GM18861 (cell line): ENCODE measurements at regions not wholly inside any gene's neighbourhood (a gene's known extent, or its start where the extent isn't known, plus 50 kb on each side); places are given as distances from the start of the nearest gene placed in this dataset.

Experiments used
- ATAC-seq: cut with Tn5 transposase; IDR thresholded peaks from one replicate; pipeline ENCODE4 v1.9.1; 2021; ENCODE audit not compliant: unreplicated experiment

DNA sequence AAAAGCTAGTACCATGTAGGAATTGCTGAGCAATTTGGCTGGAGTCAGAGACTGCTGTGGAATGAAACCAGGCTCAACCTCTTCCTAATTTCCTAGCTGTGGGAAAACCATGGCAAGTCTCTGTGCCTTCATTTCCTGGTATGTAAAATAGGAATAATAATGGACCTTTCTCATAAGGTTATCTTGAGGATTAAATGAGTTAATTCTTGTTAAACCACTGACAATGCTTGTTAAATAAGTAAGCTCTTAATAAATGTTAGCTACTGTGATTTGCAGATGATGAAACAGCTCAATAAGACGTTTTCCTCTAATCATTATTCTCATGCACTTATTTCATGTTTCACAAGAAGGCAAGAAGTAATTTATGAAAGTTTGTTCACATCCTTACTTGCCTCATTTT lies 346.7 kb downstream of the RND3 start:
- no peak for ATAC-seq

DNA sequence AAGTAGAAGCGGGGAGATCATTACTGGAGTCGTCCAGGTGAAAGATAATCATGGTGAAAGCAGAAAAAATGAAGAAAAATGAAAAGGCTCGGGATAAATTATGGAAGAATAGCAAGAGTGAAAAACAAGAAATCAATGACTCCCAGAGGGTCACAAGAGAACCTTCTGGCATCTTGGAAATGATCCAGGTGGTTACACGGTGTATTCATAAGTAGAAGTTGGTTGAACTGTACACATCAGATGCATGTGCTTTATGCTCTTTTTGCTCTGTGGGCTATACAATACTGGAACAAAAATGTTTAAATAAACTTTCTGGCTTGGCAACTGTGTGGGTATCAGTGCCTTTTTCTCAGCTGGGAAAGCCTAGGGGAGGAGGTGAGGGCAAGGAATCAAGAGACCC lies 348.9 kb downstream of the RND3 start:
- no peak for ATAC-seq

DNA sequence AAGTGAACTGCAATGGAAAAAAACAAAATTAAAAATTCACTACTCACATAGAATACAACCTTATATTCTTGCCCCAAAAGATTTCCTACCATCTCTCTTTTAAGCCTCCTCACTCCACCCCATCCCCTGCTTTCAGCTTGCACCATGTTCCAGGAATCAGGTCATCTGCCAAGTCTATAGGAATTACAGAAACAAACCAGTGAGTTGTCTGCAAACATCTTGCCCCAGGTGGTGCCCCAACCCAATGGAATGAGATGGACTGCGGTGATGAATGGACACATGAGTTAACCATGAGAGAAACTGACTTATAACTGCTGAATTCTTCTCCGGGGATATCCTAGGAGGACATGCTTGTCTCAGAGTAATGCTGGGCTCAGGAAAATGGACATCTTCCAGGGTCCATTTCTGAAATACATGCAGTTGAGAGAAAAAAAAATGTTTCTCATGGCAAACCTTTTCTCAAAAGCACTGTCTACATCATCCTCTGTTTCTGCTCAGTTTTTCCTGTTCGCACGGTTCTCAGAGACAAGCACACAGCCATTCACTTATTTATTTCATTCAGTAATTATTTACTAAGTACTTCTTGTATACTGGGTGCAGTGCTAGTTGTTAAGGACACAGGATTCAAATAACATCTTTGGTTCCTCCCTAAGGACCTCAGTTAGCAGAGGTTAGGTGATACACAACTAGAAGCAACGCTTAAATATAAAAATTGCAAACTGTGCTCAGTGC lies 350.0 kb downstream of the RND3 start:
- no peak for ATAC-seq

DNA sequence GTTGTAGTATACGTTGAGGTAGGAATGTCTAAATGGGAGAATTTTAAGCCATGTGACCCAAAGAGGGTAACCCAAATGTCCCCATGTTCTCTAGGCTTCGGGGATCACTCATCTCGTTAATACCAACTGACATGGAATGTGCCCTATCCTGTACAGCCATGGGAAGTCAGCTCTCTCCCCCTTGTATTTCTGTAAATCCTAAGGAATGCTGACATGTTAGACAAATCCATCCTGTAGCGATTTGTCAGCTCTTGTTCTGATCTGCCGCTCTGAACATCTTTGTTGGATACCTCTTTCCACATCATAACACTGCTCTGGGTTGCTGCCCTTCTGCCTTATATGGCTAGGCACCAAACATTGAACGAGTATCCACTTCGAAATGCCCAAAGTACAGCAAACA lies 350.6 kb downstream of the RND3 start:
- no peak for ATAC-seq

DNA sequence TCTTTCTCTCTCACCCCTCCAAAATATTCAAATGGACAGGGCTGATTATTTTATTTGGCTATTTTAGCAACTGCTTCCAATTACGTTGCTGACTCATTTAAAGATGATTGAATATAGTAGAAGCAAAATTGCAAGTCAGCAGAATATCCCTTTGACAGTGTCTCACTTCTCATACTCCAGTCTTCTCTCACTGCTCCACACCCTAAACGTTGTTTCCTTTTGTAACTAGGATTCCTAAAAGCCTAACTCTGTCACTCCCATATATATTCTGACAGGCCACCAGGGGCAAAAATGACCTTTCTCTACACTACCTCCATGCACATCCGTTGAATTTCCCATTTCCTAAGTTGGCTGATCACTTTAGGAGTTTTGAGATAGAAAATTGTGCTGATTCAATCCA lies 351.1 kb downstream of the RND3 start:
- ATAC-seq = no peak

DNA sequence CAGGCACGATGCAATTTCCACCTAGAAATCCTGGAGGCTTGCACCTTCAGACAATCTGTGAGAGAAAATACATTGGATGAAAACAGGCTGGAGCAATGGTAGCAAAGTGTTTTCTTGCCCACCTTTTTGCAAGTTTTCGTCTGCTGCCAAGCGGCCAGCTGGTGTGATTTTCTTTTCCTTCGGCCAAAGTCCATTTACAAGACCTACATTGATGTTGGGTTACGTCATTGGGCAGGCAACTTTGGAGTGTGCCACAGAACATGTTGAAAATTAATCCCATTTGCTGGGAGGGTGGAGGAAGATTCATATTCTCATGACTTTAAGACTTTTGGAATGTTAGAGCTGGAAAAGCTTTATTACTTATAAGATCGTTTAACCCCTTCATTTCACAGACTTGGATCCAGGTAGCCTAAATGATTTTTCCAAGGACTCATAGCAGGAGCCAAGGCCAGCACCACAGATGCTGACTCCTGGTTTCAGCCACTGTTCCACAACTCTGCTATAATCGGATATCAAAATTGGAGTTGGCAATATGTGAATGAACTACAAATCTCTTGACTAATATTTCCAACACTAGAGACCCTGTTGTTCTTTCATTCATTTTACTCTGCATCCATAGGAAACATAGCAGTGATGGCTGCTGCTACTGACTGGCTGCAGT lies 352.1 kb downstream of the RND3 start:
- no peak for ATAC-seq

DNA sequence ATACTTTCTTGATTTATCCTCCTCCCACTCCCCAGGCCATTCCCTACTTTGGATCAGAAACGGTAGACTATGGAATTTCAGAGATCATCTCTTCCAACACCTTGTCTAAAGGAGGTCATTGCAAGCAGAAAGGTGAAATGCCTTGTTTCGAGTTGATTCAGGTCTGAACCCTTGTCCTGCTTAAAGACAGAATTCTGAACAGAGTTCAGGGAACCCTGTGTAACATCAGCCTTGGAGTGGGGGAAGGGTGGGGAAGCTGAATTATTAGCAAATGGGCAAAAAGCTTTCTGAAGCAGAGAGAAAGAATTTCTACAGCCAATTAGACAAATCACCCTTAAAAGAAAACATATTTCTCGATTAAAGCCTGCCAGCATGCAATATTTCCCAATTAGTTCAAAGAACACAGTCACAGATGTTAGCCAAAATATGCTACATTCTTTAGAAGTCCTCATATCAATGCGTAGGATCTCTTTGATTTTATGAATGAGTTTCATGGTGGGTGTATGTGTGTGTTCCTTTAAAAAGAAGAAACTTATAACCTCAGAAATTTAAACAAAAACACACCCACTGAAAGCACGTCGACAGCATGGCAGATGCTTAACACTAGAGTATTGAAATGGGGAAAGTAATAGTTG lies 353.1 kb downstream of the RND3 start:
- no peak for ATAC-seq

DNA sequence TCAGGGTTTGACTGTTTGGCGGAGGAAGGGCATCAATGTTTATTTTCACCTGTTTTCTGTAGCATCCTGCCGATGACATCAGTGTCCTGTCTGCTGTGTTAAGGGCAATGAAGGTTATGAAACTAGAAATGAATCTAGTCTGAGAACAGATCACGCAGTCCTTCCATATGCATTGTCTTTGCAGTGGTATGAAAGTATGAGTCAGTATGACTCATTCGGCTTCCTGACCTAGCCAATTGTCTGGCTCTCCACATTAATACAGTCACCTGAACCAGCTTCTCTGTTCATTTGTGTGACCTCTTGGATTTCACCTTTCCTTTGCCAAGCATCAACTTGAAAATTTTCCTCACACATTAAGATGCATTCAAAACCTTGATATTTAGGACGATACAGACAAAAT lies 353.8 kb downstream of the RND3 start:
- peak; percentile 97 for ATAC-seq

DNA sequence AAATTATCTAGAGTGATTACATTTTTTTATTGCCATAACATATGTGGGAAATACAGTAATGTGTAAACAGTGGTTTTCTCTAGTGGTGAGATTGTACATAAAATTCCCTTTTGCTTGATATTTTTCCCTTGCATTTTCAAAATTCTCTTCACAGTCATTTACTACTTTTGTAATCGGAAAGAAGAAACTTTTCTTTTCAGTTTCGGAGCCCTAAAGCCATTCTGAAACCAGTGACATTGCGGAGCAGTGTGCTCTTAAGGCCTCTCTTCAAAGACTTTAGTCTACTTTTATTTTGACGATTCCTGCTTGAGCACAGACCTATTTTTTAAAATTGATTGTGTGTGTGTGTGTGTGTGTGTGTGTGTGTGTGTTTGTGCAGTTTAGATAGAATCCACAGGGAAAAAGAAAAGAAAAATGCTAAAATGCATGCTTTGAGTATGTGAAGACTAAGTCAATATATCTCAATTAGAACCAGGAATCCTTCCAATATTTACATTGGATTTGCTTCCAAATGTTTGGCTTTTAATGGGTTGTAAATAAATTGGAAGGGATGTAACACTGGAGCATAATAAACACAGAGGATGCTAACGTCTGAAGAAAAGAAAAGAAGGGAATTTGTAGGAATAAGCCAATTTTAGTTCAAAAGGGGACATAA lies 357.4 kb downstream of the RND3 start:
- ATAC-seq = no peak

DNA sequence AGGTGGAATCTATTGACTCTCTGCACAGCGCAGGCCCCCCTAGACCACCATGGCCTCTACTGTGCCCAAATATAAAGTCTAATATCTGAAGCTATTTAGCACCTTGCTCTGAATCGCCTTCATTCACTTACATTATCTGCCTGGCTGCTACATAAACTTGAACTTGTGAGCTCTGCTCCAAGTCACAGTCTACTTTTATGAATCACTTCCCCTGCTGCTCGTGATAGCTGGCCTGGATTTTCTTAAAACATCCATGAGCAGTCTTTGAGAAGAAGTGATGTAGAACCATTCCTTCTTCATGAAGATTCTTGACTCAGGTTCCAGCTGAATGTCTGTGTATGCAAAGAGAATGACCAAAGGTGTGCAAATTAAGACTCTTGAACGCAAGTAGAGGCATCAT lies 359.5 kb downstream of the RND3 start:
- ATAC-seq = no peak

DNA sequence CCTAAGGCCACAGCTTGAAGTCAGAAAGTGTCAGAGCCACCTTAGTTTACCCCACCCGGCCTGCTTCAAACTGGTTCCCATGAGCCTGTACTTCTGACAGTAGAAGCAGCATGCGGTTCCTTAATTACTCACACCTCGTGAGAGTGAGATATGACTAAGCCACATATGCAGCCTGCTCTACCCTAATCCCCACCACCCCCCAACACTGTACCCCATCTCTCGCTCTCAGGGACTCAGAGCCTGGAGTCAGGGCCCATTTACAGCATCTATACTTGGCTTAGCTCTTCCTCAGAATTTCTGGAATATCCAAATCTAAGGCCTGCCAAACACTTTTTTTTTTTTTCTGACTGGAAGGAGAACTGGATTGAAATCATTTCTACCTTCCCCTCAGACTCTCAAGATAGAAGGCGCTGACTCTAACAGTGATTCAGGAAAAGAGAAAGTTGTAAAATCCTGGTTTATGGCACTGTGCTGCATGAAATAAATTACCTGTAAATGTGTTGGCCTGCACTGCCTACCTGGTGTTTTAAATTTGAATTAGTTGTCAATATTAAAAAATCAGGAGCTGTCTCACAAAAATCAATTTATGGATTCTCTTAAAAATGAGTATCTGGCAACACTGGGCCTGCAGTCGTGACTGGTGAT lies 360.0 kb downstream of the RND3 start:
- no peak for ATAC-seq

DNA sequence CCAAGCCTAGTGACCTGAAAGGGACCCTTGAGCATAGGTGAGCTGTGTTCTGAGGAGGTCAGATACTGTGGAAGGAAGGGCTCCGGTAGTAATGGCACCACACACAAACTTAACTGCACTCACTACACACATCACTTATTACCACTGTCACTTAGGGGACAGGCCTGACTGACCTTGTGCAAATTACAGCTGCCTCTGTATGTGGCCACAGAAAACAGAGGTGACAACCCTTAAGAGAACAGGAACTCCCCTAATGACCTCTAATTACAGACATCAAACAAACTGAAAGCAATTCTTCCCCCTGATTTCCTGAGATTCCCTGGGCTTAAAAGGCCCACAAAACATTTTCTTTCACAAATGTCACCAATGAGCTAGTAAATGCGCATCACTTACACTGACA lies 360.6 kb downstream of the RND3 start:
- no peak for ATAC-seq

DNA sequence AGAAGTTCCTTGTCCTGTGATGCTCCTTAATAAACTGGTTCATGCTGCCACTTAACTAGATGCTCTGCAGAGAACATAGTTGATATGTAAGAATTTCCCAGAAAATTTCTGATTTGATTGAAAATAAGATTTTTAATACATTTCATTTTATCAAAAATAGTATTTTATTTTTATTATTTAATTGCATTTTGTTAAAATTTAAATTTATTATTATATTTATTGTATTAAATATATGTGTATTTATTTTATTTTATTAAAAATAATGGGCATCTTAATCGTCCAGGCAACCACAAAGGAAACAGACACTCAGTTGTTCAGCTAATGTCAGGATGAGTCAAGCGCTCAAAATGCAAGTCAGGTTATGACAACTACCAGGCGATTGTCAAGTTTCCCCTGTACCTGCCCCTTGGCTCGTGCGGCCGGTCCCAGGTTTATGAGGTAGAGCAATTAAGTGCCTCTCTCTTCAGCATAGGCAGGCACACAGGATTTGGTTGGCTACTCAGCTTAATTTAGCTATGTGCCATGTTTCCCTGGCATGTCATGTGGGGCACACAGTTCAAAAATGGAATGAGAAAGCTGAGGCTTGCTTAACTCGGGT lies 361.2 kb downstream of the RND3 start:
- ATAC-seq = no peak

DNA sequence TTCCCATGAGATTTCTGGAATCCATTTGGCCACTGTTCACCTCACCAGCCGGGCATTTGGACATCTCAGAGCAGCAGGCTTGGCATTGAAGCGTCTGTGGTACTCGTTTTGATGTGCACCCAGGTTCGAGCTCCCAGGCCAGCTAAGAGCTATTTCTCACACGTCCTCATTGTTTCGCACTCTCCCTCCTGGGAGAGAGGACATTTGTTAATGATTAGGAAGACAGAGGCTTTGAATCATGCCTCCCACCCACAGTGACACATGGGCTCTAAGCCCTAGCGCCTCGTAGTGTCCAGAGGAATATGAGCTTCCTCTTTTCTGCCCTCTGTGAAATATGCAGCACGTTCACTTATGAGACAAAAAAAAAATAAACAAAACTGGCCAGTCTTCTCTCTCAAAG lies 361.8 kb downstream of the RND3 start:
- ATAC-seq = no peak

DNA sequence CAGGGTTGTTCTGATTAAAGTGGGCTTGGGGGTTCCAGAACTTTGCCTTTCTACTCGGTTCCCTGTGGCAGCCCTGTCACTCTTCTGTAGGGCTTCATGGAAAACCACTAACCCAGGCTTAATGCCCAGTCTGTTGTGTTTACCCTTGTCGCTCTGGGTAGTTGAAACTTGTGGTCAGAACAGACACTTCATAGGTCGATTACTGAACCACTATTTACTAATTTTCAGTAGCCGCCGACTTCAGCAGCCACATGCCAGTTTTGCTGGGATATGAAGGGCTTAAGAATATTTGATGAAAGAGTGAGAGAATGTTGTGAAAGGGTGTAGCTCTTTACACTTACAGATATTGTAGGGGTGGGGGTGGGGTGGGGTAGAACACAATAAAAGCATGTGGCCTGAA lies 362.3 kb downstream of the RND3 start:
- no peak for ATAC-seq

DNA sequence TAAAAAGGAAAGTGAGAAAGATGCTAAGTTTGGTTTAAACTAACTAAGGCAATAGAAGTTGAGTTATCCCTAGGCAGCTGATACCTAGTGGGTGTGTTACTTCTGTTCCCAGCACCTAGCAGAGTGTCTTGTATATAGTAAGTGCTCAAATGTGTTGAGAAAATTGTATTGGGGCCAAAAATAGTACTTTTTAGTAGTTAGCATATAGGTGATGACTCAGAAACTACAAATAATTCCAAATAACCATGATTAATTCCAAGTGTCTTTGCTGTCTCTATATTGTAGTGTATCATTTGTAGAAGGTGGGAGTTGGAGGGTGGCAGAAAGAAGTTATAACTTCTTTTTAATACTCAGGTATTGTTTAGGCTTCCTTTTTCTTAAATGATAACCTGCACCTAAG lies 362.7 kb downstream of the RND3 start:
- no peak for ATAC-seq

DNA sequence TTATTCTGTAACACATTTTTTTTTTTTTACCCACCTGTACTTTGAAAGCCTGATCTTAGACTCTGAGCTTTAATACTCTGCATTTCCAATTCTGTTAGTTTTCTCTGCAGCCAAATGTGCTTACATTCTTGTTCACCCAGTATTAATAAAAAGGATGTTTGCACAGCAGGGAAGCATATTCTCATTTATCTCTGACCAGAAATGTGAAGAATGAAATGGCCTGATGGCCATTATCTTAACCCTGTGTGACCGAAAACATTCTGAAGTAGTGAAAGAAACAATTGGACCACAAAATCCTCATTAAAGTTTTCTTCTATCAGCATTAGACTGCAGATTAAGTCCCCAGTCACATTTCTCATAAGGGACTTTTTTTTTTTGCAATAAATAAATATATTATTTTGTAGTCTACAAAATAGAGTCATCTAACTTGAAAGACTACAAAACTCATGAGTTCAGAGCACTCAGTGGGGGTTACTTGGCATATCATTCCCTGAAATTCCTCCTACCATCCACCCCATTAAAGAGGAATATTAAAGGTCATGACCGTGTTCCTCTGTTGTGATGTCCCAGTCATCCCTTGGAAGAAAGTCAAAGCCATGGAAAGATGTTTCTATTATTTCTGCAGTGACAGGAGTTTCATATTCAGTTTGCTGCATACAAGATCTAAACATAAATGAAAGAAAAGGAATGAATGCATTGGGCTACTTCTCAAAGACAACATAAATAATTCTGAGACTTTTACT lies 364.4 kb downstream of the RND3 start:
- no peak for ATAC-seq

DNA sequence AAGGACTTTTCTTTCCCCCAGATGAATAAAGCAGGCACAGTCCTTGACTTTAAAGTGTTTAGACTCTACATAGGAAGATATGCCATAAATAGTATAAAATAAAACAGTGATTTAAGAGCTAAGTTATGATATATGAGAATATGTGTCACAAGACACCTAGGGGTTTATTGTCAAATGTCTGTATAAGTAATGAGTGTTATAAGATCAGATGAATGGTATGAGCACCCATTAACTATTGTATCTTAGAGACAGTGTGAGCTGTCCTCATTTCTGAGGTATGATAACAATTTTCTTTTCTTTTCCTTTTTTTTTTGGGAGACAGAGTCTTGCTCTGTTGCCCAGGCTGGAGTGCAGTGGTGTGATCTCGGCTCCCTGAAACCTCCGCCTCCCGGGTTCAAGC lies 365.3 kb downstream of the RND3 start:
- no peak for ATAC-seq

DNA sequence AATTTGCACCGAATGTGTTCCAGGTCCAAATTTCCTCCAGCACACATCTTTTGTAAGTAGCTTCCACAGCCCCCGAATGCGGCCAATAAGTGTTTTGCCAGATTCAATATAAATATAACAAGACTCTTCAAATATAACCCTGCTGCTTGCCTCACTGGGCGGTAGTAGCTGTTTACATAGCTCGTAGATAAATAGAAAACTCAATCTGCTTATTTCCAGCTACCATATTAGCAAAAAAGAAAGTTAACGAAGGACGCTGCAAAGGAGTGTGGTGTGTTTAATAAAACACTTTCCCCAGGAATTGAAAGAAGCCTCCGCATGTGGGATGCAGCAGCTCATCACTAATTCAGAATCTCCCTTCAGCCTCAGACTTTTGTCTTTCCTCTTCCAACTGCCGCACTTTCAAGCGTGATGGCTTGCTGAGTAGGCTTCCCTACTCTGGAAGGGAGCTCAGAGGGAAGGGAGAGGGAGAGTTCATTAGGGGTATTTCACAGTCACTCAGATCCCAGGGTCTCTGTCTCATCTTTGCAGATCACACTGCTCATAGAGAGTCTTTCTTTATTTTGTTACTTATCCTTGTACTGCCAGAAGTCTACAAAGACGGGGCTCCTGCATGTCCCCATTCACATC lies 367.0 kb downstream of the RND3 start:
- ATAC-seq = no peak

DNA sequence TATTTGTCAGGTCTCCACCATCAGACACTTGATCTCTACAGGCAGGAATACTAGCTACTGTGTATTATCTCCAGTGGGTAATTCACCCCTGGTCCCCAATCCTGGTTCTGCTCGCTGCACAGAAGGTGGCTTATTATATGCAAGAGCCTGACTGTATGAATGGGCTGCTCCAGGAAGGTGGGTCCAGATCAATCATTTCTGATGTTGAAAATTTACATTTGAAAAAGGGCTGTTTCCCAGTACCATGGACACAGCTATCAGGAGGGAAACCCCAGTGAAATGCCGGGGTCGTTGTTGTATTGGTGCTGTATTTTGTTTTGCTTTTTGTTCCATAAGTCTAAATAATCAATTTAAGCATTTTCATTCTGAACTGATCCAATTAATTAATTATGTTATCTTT lies 367.6 kb downstream of the RND3 start:
- ATAC-seq = no peak
